Liver (tissue), 8 donors: ENCODE measurements at regions not wholly inside any gene's neighbourhood (a gene's known extent, or its start where the extent isn't known, plus 50 kb on each side); places are given as distances from the start of the nearest gene placed in this dataset.

ENCODE experiments used
- DNase-seq: peaks from one replicate; pipeline ENCODE4 v3.0.0-alpha.2; 2017; ENCODE audit warnings: low spot score
- H3K27ac ChIP-seq, 2 donors: one replicate each; pipeline ENCODE4 v1.7.0; 2013; ENCODE audit warnings: inconsistent platforms in 2 of 2, low read length in 2 of 2, control low read depth in 1 of 2, low read depth in 1 of 2, mild to moderate bottlenecking in 1 of 2
- H3K27me3 ChIP-seq, 4 donors: one replicate each; pipeline versions ENCODE4 v1.6.1 to v1.7.0; 2013; ENCODE audit warnings: low read length in 3 of 4, inconsistent platforms in 1 of 4, mild to moderate bottlenecking in 1 of 4, moderate library complexity in 1 of 4; ENCODE audit not compliant: control insufficient read depth in 4 of 4, insufficient read depth in 4 of 4
- H3K36me3 ChIP-seq, 4 donors: one replicate each; pipeline versions ENCODE4 v1.6.1 to v1.7.0; 2013; ENCODE audit warnings: low read length in 3 of 4, mild to moderate bottlenecking in 3 of 4, low read depth in 1 of 4, moderate library complexity in 1 of 4; ENCODE audit not compliant: control insufficient read depth in 4 of 4, insufficient read depth in 3 of 4
- H3K4me1 ChIP-seq, 4 donors: one replicate each; pipeline versions ENCODE4 v1.6.1 to v1.7.0; 2013; ENCODE audit warnings: low read length in 3 of 4, mild to moderate bottlenecking in 3 of 4, moderate library complexity in 1 of 4; ENCODE audit not compliant: control insufficient read depth in 4 of 4, insufficient read depth in 4 of 4
- H3K4me3 ChIP-seq, 3 donors: one replicate each; pipeline versions ENCODE4 v1.6.1 to v1.7.0; 2013; ENCODE audit warnings: low read length in 3 of 3, control low read depth in 1 of 3, low read depth in 1 of 3, mild to moderate bottlenecking in 1 of 3
- H3K9ac ChIP-seq, 2 donors: one replicate each; pipeline ENCODE4 v1.7.0; 2013; ENCODE audit warnings: low read length in 2 of 2, mild to moderate bottlenecking in 2 of 2, moderate library complexity in 2 of 2, control low read depth in 1 of 2, low read depth in 1 of 2
- H3K9me3 ChIP-seq, 4 donors: one replicate each; pipeline versions ENCODE4 v1.6.1 to v1.7.0; 2013; ENCODE audit warnings: low read length in 3 of 4; ENCODE audit not compliant: control insufficient read depth in 4 of 4
- ATF3 ChIP-seq: IDR thresholded peaks from 2 replicates; pipeline ENCODE4 v1.6.1; 2016; ENCODE audit warnings: antibody characterized with exemption
- CTCF ChIP-seq: fragments of 150-350 bp; IDR thresholded peaks from 2 replicates; pipeline ENCODE4 v1.5.1; 2017; ENCODE audit warnings: improper control_type of control experiment, low read depth, low read length; ENCODE audit not compliant: missing input control
- FOXA1 ChIP-seq: IDR thresholded peaks from 2 replicates; pipeline ENCODE4 v1.6.1; 2016; ENCODE audit warnings: antibody characterized with exemption
- GABPA ChIP-seq, 2 donors: IDR thresholded peaks in 1 of 2; conservative IDR thresholded peaks in 1 of 2; 2 replicates each; pipeline ENCODE4 v1.6.1; 2016; ENCODE audit warnings: antibody characterized with exemption in 2 of 2, mild to moderate bottlenecking in 1 of 2, moderate library complexity in 1 of 2
- HNF4A ChIP-seq, 2 donors: conservative IDR thresholded peaks; 2 replicates each; pipeline ENCODE4 v1.6.1; 2016; ENCODE audit warnings: antibody characterized with exemption in 2 of 2, mild to moderate bottlenecking in 2 of 2
- HNF4G ChIP-seq: IDR thresholded peaks from 2 replicates; pipeline ENCODE4 v1.6.1; 2016; ENCODE audit warnings: antibody characterized with exemption
- JUND ChIP-seq, 2 donors: IDR thresholded peaks; 2 replicates each; pipeline ENCODE4 v1.6.1; 2016; ENCODE audit warnings: antibody characterized with exemption in 2 of 2
- MAX ChIP-seq: IDR thresholded peaks from 2 replicates; pipeline ENCODE4 v1.6.1; 2016; ENCODE audit warnings: antibody characterized with exemption
- NR2F2 ChIP-seq: IDR thresholded peaks from 2 replicates; pipeline ENCODE4 v1.6.1; 2016; ENCODE audit warnings: antibody characterized with exemption
- RAD21 ChIP-seq, 2 donors: IDR thresholded peaks; 2 replicates each; pipeline ENCODE4 v1.6.1; 2016; ENCODE audit warnings: antibody characterized with exemption in 2 of 2, mild to moderate bottlenecking in 2 of 2
- RXRA ChIP-seq, 2 donors: IDR thresholded peaks; 2 replicates each; pipeline ENCODE4 v1.6.1; 2017 to 2018; ENCODE audit warnings: antibody characterized with exemption in 2 of 2, mild to moderate bottlenecking in 1 of 2
- YY1 ChIP-seq: IDR thresholded peaks from 2 replicates; pipeline ENCODE4 v1.6.1; 2016; ENCODE audit warnings: antibody characterized with exemption, mild to moderate bottlenecking
- ZBTB33 ChIP-seq: IDR thresholded peaks from 2 replicates; pipeline ENCODE4 v1.6.1; 2016; ENCODE audit warnings: antibody characterized with exemption
- WGBS: extraction: QIAGEN DNeasy Blood & Tissue Kit; methylation state at CpG from one replicate; pipeline ENCODE4 v1.1.7; 2013; 5-methylcytosine and 5-hydroxymethylcytosine counted together
- donor health status: healthy.
- donor health status: healthy.
- donor health status: healthy.
- donor health status: healthy.
- donor health status: healthy.

- peaks cover 0 to 3% (median 0%) of the 10 kb centered on the region in 4 donors for H3K9me3 ChIP-seq
- no peaks in the 10 kb centered on the region for H3K4me1 ChIP-seq
- H3K27me3 ChIP-seq: no peaks in the 10 kb centered on the region
- H3K4me3 ChIP-seq: no peak overlapping the region
- H3K36me3 ChIP-seq: no peaks in the 10 kb centered on the region
- no peak overlapping the region for H3K27ac ChIP-seq
- WGBS: 54% methylated on average over 4 of the region's 4 CpGs
- TF ChIP-seq RAD21 (IDR thresholded peaks at IDR 0.05) (peak; percentile 72 to 78), HNF4A (conservative IDR thresholded peaks at IDR 0.05) (no peak), CTCF (peak; percentile 53)
- no peak for DNase-seq
- H3K9ac ChIP-seq: no peak overlapping the region
Measured at GRCh38 chr11:109697140-109697843, 275.3 kb downstream of the C11orf87 start.

- Histone ChIP-seq H3K9me3 (peaks cover 0 to 3% (median 0%) of the 10 kb centered on the region in 4 donors), H3K9ac (no peak overlapping the region), H3K27me3 (no peaks in the 10 kb centered on the region), H3K27ac (no peak overlapping the region), H3K36me3 (no peaks in the 10 kb centered on the region), H3K4me1 (no peaks in the 10 kb centered on the region), H3K4me3 (no peak overlapping the region)
- no peak for DNase-seq
- TF ChIP-seq CTCF (no peak), RXRA (IDR thresholded peaks at IDR 0.05) (no peak), ATF3 (no peak), NR2F2 (no peak), MAX (no peak), ZBTB33 (no peak), HNF4G (no peak), GABPA (IDR thresholded peaks at IDR 0.05 in 1 of 2, conservative IDR thresholded peaks at IDR 0.05 in 1 of 2) (no peak), JUND (IDR thresholded peaks at IDR 0.05) (no peak), FOXA1 (no peak), RAD21 (IDR thresholded peaks at IDR 0.05) (no peak), YY1 (no peak)
Measured at GRCh38 chr11:109698237-109698636, 276.2 kb downstream of the C11orf87 start.
